ENCODE measurements at regions not wholly inside any gene's neighbourhood (a gene's known extent, or its start where the extent isn't known, plus 50 kb on each side); places are given as distances from the start of the nearest gene placed in this dataset.
"Not testable (repeated sequence)": the region's sequence is repeated elsewhere in the genome, so short reads cannot be mapped to it uniquely, and the experiment has no call there.

- DNase-seq = no peak
These were observed 133.1 kb upstream of the LYZL2 start for GRCh38 chr10:30762620-30763019.

- DNase-seq = no peak
These were observed 129.9 kb upstream of the LYZL2 start for GRCh38 chr10:30759423-30759822.

- DNase-seq = no peak
These were observed 128.8 kb upstream of the LYZL2 start for GRCh38 chr10:30758338-30758737.

- no peak for DNase-seq
These were observed 127.3 kb upstream of the LYZL2 start for GRCh38 chr10:30756896-30757295.

- DNase-seq = no peak
These were observed 126.6 kb upstream of the LYZL2 start for GRCh38 chr10:30756151-30756550.

GRCh38 chr10:30755441-30755953 is 125.9 kb upstream of the LYZL2 start:
- DNase-seq = no peak

GRCh38 chr10:30752481-30752881 is 122.9 kb upstream of the LYZL2 start:
- no peak for DNase-seq

GRCh38 chr10:30751678-30752331 is 122.3 kb upstream of the LYZL2 start:
- peak; percentile 92 for DNase-seq

- peak; percentile 77 for DNase-seq
These were observed 121.6 kb upstream of the LYZL2 start for GRCh38 chr10:30750971-30751677.

- no peak for DNase-seq
These were observed 119.8 kb upstream of the LYZL2 start for GRCh38 chr10:30749385-30749784.

GRCh38 chr10:30748152-30748973 is 118.8 kb upstream of the LYZL2 start:
- DNase-seq = no peak

GRCh38 chr10:30747633-30748032 is 118.1 kb upstream of the LYZL2 start:
- peak; percentile 90 for DNase-seq

GRCh38 chr10:30745953-30746352 is 116.4 kb upstream of the LYZL2 start:
- DNase-seq = no peak

GRCh38 chr10:30744106-30744505 is 114.6 kb upstream of the LYZL2 start:
- no peak for DNase-seq

- no peak for DNase-seq
These were observed 114.0 kb upstream of the LYZL2 start for GRCh38 chr10:30743586-30743985.

- no peak for DNase-seq
These were observed 112.9 kb upstream of the LYZL2 start for GRCh38 chr10:30742471-30742870.

- not testable (repeated sequence) for DNase-seq
These were observed 111.2 kb upstream of the LYZL2 start for GRCh38 chr10:30740774-30741173.

GRCh38 chr10:30738416-30738815 is 108.9 kb upstream of the LYZL2 start:
- no peak for DNase-seq

GRCh38 chr10:30737931-30738391 is 108.4 kb upstream of the LYZL2 start:
- no peak for DNase-seq

GRCh38 chr10:30736685-30737232 is 107.2 kb upstream of the LYZL2 start:
- peak; percentile 96 for DNase-seq

- no peak for DNase-seq
These were observed 105.3 kb upstream of the LYZL2 start for GRCh38 chr10:30734901-30735300.

- no peak for DNase-seq
These were observed 103.1 kb upstream of the LYZL2 start for GRCh38 chr10:30732671-30733070.

- DNase-seq = no peak
These were observed 102.4 kb upstream of the LYZL2 start for GRCh38 chr10:30731963-30732362.

All from activated CD4-positive, alpha-beta T cell treated with anti-CD3 and anti-CD28 coated beads, Interleukin-10, Interleukin-2, amounts not matched to agents 100 ng/mL and 50 ng/mL, durations not matched to agents 16 hours and 8 hours (primary cell).